NCI-H748 (cell line): ENCODE measurements at regions not wholly inside any gene's neighbourhood (a gene's known extent, or its start where the extent isn't known, plus 50 kb on each side); places are given as distances from the start of the nearest gene placed in this dataset.

Source experiments
- DNase-seq: peaks from one replicate; lab custom pipeline; 2025; ENCODE audit not compliant: unreplicated experiment; lab: John Stamatoyannopoulos, UW

GRCh38 chr17:34113089-34113488 lies 142.0 kb upstream of the CCL2 start:
- DNase-seq: no peak

GRCh38 chr17:34114174-34114573 lies 140.9 kb upstream of the CCL2 start:
- no peak for DNase-seq

GRCh38 chr17:34116306-34116705 lies 138.8 kb upstream of the CCL2 start:
- no peak for DNase-seq

- no peak for DNase-seq
Observed at GRCh38 chr17:34117332-34117731, 137.8 kb upstream of the CCL2 start.

DNA sequence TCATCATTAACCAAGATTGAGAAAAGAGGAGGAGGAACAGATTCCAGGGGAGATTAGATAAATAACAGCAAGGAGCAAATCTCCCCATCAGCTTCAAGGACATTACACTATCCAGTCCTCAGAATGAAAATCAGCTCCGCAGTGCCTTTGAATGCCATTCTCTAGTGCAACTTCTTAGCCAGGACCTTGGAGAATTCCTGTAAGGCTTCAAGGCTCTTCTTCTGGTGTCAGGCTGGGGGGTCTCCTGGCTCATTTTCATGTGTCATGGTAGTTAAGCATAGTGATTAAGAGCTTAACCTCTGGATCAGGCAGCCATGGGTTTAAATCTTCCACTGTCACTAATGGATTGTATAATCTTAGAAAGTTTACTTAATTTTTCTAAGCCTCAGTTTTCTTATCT lies 137.3 kb upstream of the CCL2 start:
- DNase-seq: no peak

- no peak for DNase-seq
Observed at GRCh38 chr17:34118564-34118963, 136.5 kb upstream of the CCL2 start.

- DNase-seq: no peak
Observed at GRCh38 chr17:34121311-34121710, 133.8 kb upstream of the CCL2 start.

DNA sequence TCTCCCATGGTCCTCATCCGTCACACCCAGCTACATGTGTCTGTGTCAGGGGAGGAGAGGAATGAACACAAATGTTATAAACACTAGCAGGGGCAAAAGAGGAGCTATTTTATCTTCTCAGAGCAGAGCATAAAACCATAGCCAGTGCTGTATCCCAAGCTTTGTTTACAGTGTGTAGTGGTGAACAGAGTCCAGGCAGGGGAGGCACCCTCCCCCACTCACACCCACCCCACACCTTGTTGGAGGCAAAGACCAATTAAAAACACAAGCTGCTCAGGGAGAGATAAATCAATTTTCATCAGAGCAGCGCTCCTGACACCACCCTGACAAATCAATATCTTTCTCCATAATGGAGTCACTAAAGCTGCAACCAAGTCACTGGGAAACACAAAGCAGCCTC lies 132.6 kb upstream of the CCL2 start:
- DNase-seq: no peak

GRCh38 chr17:34125010-34125409 lies 130.1 kb upstream of the CCL2 start:
- DNase-seq: no peak

DNA sequence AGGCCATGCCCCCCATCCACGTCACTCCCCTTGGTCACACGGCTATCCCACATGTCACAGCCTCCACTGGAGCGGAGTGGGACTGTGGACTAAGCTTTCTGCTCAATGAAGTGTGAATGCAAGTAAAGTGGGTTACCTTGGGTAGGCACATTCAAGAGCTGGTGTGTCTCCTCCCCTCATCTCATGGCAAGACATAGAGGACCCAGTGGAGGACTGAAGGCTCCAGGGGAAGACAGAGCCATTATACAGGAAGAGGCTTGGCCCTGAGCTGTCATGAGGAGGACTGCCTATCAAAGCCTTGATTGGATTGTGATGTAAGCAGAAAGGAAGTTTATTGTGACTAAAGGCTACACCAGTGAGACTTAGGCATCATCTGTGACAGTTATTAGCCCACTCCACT lies 129.2 kb upstream of the CCL2 start:
- no peak for DNase-seq

DNA sequence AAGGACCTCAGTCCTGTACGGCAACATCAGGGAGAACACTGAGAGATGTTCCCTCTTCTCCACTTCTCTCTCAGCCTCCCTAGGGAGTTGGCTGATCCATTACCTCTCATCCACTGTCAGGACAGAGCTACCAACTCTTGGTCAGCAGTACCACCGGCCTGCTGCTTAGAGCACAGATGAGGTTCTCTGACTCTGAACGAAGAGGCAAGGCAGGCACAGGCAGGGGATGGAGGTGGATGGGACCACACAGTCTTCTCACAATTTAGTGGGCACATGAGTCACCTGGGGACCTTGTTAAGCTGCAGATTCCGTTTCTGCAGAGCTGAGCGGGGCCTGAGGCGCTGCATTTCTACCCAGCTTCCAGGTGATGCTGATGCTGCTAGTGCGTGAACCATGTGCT lies 128.6 kb upstream of the CCL2 start:
- DNase-seq: no peak

- no peak for DNase-seq
Observed at GRCh38 chr17:34126965-34127364, 128.1 kb upstream of the CCL2 start.

GRCh38 chr17:34130544-34130943 lies 124.5 kb upstream of the CCL2 start:
- DNase-seq: peak; percentile 28

DNA sequence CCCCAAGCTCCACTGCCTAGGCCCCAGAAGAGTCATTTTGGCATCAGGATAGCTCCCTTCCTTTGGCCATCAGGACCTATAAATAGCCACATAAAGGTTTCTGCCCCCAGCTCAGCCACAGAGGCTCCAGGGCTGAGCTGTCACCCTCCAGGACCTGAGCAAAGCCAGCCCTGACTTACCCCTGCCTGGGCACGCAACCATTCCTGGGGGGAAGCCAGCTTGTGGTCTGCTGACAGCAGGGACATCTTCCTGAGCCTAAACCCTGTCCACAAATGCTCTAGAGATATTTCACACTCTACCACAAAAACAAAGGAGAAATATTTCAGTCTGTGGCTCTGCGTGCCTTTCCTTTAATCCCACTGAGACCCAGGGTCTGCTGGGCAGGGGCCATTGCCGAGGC lies 123.7 kb upstream of the CCL2 start:
- no peak for DNase-seq

- DNase-seq: no peak
Observed at GRCh38 chr17:34133350-34133749, 121.7 kb upstream of the CCL2 start.

DNA sequence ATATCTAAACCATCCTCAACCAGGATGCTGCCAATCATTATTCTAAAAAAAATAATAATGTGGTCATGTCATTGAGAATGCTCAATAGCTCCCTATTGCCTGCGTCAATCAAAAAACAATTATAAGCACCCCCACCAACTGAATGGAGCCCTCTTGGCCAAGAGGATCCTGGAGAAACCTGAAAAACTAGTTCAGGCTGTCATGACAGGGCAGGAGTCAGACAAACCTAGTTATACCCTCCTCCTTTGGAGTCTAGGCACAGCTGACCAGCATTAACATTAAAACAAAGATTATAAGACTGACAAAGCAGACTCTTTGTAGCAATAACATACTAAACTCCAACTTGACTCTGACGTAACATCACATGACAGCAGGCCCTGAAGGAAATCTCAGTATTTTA lies 119.2 kb upstream of the CCL2 start:
- peak; percentile 80 for DNase-seq

DNA sequence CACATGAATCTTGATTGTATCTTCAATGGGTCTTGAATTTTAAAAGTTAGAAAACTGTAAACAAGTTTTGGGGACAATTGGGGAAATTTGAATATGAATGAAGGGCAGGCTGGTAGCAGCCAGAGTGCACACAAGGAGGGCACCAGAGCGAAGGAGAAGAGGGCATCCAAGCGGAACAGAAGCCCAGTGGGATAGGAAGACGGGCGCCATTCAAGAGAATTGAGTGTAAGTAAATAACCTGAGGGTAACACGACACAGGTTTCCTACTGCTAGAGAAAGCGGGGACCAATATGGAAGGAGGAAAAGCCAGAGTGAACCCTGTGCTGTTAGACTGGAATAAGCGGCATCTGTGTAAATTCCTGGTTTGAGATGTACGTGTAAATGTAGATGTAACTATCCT lies 115.1 kb upstream of the CCL2 start:
- DNase-seq: peak; percentile 40

DNA sequence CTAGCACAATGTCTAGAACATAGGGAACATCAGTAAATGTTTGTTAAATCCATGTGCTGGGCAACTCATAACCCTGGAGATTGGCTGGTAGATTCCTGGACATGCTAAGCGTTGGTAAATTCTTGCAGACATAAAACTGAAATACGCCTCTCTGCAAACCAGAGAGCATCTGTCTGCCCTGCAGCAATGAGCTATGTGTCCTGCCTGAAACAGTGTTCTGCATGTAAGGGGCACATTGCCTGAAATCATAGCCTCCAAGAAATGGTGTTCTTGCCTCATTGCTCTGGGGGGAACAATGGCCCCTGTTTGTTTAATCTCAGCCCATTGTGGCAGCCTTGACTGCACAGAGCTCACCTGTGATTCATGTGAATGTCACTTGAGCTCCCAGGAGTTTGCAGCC lies 113.5 kb upstream of the CCL2 start:
- DNase-seq: peak; percentile 32

DNA sequence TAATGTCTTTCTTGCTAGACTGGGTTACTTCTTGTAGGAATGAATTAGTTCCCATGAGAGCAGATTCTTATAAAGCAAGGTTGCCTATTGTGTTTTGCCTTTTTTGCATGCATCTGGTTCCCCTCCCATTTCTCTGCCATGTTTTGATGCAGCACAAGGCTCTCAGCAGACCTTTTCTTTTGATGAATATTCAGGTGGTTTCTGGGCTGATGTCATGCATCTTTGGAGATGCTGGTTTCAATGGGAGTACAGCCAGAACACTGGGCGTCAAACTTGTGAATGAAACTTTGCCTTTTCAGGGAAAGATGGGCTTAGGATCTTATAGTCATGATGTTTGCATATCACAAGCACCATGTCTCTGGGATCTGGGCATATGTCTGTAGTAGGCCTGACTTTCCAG lies 111.7 kb upstream of the CCL2 start:
- DNase-seq: no peak

DNA sequence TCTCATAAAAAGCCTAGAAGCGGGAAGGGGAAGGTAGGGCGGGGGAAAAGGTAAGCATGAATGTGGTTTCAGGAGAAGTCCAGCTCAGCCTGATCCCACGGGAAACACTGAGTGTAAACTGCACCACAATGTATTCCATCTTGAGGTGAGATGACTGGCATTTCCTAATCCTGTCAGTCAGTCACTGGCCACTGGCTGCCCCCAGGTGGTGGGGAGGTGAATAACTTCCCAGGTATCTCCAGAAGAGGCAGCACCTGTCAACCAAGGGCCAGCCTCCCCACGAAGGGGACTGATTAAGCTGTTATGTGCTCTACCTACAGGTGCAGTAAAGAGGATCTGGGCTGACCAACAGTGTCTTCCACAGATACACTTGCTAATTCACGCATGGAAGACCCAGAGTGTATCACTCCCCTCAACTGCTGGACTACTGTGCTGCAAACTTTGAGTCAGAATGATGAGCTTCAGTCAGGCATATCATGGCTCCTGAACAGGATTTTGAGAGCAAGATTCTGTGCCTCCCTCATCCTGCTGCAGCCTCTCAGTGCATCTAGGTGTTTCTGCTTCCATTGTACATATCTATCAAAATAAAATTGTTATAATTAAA lies 108.5 kb upstream of the CCL2 start:
- peak; percentile 71 for DNase-seq

DNA sequence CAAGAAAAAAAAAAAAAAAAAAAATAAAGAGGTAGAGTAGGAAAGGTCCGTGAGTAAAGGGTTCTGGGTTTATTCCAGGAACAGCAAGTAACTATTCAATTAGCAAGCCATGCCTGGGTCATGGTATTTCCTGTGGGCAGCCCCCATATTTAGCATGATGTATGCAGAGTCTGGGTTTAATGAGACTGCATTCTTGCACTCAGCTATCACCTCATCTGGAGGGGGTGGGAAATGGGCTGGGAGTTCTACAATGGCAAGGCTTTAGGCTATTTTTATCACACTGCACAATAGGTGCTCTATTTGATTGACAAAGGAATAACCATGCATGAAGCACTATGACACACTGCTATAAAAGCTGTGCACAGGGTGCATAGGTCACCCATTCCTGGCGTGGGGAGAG lies 104.0 kb upstream of the CCL2 start:
- no peak for DNase-seq

- DNase-seq: no peak
Observed at GRCh38 chr17:34153991-34154390, 101.1 kb upstream of the CCL2 start.

DNA sequence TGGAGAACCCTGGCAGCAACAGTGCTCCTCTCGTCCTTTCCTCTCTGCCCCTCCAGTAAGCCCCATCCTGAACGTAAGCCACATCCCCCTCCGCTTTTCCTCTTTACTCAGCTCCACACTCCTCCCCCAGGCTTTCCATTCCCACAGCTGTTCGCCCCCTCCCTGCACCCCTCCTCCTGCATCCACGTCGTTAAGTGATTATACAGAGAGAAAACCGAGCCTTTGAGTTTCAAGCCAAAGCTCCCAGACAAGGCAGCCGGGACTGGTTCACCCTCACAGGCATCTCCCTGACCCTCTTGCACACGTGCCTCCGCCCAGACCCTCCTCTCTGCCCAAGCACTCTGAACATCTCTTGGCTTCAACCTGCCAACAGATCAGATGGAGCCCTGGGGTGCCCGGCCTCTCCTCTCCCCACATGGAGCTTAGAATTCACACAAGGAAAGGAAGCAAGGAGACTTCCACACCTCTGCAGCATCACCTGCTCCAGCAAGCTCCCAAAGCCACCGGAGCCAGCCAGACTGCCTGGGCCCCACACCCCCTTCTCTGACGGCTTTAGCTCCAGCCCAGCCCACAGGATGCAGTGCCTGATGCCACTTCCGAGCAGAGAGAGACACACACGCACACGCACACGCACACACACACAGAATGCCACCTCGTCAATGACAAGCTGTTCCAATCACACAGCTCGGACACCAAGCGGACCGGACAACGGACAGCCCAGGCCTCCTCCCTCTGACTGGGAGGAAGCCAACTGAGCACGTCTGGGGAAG lies 99.9 kb upstream of the CCL2 start:
- DNase-seq: peak; percentile 14
